GM12878 (cell line): ENCODE measurements at regions not wholly inside any gene's neighbourhood (a gene's known extent, or its start where the extent isn't known, plus 50 kb on each side); places are given as distances from the start of the nearest gene placed in this dataset.

Source experiments
- ATAC-seq: fragments of 200-7000 bp; cut with Tn5 transposase; 3 replicates; pipeline ENCODE4 v1.9.1; 2020; ENCODE audit warnings: mild to moderate bottlenecking, moderate library complexity
- BruUV-seq: library from RNA; stranded (reverse); fragments of 400-500 nt; replicated peaks from 2 replicates; lab custom pipeline; 2021; lab: Mats Ljungman, UMichigan
- CTCF ChIA-PET: fragments of 300-600 bp; sonication (Branson Sonifier 250); formaldehyde crosslinking; extraction: SDS; loops from one replicate; lab custom pipeline; 2021; ENCODE audit warnings: inconsistent platforms; lab: Yijun Ruan, JAX
- POLR2A ChIA-PET: fragments of 350-600 bp; formaldehyde crosslinking; extraction: SDS; loops from one replicate; lab custom pipeline; 2021; ENCODE audit warnings: inconsistent platforms; lab: Charles Lee
- RAD21 ChIA-PET: fragments of 300-600 bp; sonication (Branson Sonifier 250); formaldehyde crosslinking; loops from one replicate; lab custom pipeline; 2023; ENCODE audit warnings: antibody characterized with exemption; ENCODE audit not compliant: unreplicated experiment; lab: Charles Lee
- SMC1A ChIA-PET: fragments of 300-600 bp; sonication (Branson Sonifier 250); formaldehyde crosslinking; loops from one replicate; lab custom pipeline; 2023; ENCODE audit not compliant: unreplicated experiment, uncharacterized antibody; lab: Charles Lee
- DNase-seq: peaks from one replicate; pipeline ENCODE4 v3.0.0-alpha.2; 2011; ENCODE audit warnings: low read depth, low spot score
- FAIRE-seq: peaks from 3 replicates; lab custom pipeline; 2011; peaks lifted over from hg19 to GRCh38; lab: Jason Lieb, UNC
- H2AFZ ChIP-seq: 2 replicates; pipeline ENCODE4 v1.6.0; 2011; ENCODE audit warnings: low read depth, low read length, control low read depth; ENCODE audit not compliant: control insufficient read depth
- H3K27ac ChIP-seq: 2 replicates; pipeline ENCODE4 v1.5.1; 2011; ENCODE audit warnings: control low read depth; ENCODE audit not compliant: control insufficient read depth, insufficient read depth
- H3K27me3 ChIP-seq, 2 experiments: replicated peaks in 1 of 2; 2 replicates each; pipeline versions ENCODE4 v1.6.0 to v1.6.1; 2011; ENCODE audit warnings: low read length in 1 of 2; ENCODE audit not compliant: control insufficient read depth in 2 of 2, insufficient read depth in 2 of 2
- H3K36me3 ChIP-seq, 2 experiments: 2 replicates each; pipeline ENCODE4 v1.5.1; 2011; ENCODE audit warnings: low read length in 1 of 2; ENCODE audit not compliant: control insufficient read depth in 2 of 2, insufficient read depth in 2 of 2
- H3K4me1 ChIP-seq: 2 replicates; pipeline ENCODE4 v1.6.1; 2011; ENCODE audit warnings: mild to moderate bottlenecking, low read length, moderate library complexity, mixed read lengths; ENCODE audit not compliant: control insufficient read depth, insufficient read depth
- H3K4me2 ChIP-seq: 2 replicates; pipeline ENCODE4 v1.6.0; 2011; ENCODE audit warnings: control low read depth; ENCODE audit not compliant: control insufficient read depth, insufficient read depth
- H3K4me3 ChIP-seq: fragments of 200-600 bp; sonication (generic); 2 replicates; pipeline ENCODE4 v1.5.1; 2016
- H3K79me2 ChIP-seq: 2 replicates; pipeline ENCODE4 v1.6.0; 2011; ENCODE audit warnings: low read length; ENCODE audit not compliant: control insufficient read depth, insufficient read depth
- H3K9ac ChIP-seq: 2 replicates; pipeline ENCODE4 v1.8.0; 2011; ENCODE audit warnings: low read length, control low read depth, mixed read lengths; ENCODE audit not compliant: control insufficient read depth, insufficient read depth
- H3K9me3 ChIP-seq: replicated peaks from 3 replicates; pipeline ENCODE4 v1.5.1; 2011; ENCODE audit warnings: mild to moderate bottlenecking, low read length; ENCODE audit not compliant: control insufficient read depth, insufficient read depth
- H4K20me1 ChIP-seq: 2 replicates; pipeline ENCODE4 v1.6.0; 2011; ENCODE audit not compliant: control insufficient read depth, insufficient read depth
- ATF2 ChIP-seq: IDR thresholded peaks from 2 replicates; pipeline ENCODE4 v1.6.1; 2012; ENCODE audit warnings: low read length, inconsistent platforms
- CBX5 ChIP-seq: sonication (generic); IDR thresholded peaks from 2 replicates; pipeline ENCODE4 v1.6.1; 2016; ENCODE audit warnings: low read depth, moderate library complexity, mild to moderate bottlenecking, inconsistent platforms
- IKZF1 ChIP-seq: fragments of 450-650 bp; conservative IDR thresholded peaks from 2 replicates; pipeline ENCODE4 v1.6.1; 2017; ENCODE audit warnings: antibody characterized with exemption, mild to moderate bottlenecking
- IRF3 ChIP-seq: fragments of 450-650 bp; IDR thresholded peaks from 2 replicates; pipeline ENCODE4 v1.6.1; 2014; ENCODE audit warnings: mild to moderate bottlenecking
- JUNB ChIP-seq: IDR thresholded peaks from 2 replicates; pipeline ENCODE4 v1.6.1; 2016; ENCODE audit warnings: antibody characterized with exemption, mild to moderate bottlenecking
- JUND ChIP-seq: IDR thresholded peaks from 2 replicates; pipeline ENCODE4 v1.6.1; 2012; ENCODE audit warnings: low read depth, mild to moderate bottlenecking, low read length, improper control_type of control experiment, moderate library complexity
- POU2F2 ChIP-seq: IDR thresholded peaks from 3 replicates; pipeline ENCODE4 v1.6.1; 2011; ENCODE audit warnings: low read depth, mild to moderate bottlenecking, low read length, borderline replicate concordance
- SIN3A ChIP-seq: IDR thresholded peaks from 2 replicates; pipeline ENCODE4 v1.6.1; 2012; ENCODE audit warnings: low read depth, low read length, improper control_type of control experiment
- TBL1XR1 ChIP-seq: IDR thresholded peaks from 2 replicates; pipeline ENCODE4 v1.6.1; 2012; ENCODE audit warnings: low read depth, low read length, improper control_type of control experiment
- WRNIP1 ChIP-seq: IDR thresholded peaks from 2 replicates; pipeline ENCODE4 v1.6.1; 2011; ENCODE audit warnings: low read depth, low read length, improper control_type of control experiment, borderline replicate concordance
- WGBS: methylation state at CpG from one replicate; pipeline ENCODE4 v1.1.6; 2016; ENCODE audit warnings: low lambda C conversion rate; ENCODE audit not compliant: insufficient replicate concordance, insufficient coverage; ENCODE audit errors: missing lambda C conversion rate; 5-methylcytosine and 5-hydroxymethylcytosine counted together
- in situ Hi-C: fragments of 300-500 bp; cut with MboI; formaldehyde crosslinking; loops from 9 replicates; pipeline ENCODE4 v1.14.3; 2018; ENCODE audit warnings: mixed read lengths
- intact Hi-C: fragments of 100-400 bp; cut with micrococcal nuclease; formaldehyde crosslinking; loops from one replicate; pipeline ENCODE4 v1.14.2; 2022; ENCODE audit not compliant: unreplicated experiment

- TF ChIP-seq TBL1XR1 (no peak), CBX5 (no peak), JUNB (no peak), POU2F2 (no peak), SIN3A (no peak)
Measured at GRCh38 chr18:46282177-46282570, 178.0 kb downstream of the HAUS1 start (continued).

- intact Hi-C loops (no loop called here), in situ Hi-C loops (loop anchor here (10.0 kb wide), 1 partner anchor 202 kb away; no protein-coding TSS in a partner anchor)
- RAD21 ChIA-PET = interaction anchor here (1.0 to 1.4 kb wide), 2 partner anchors 109 to 375 kb away, joined by 4 to 6 read pairs; a partner anchor contains a TSS
- Histone ChIP-seq H3K4me1 (no peaks in the 10 kb centered on the region), H3K9me3 (no peaks in the 10 kb centered on the region), H3K27me3 (no peaks in the 10 kb centered on the region), H3K4me3 (no peak overlapping the region), H3K27ac (no peak overlapping the region), H3K79me2 (no peaks in the 10 kb centered on the region), H3K9ac (no peak overlapping the region), H4K20me1 (no peaks in the 10 kb centered on the region), H2AFZ (no peak overlapping the region), H3K36me3 (no peaks in the 10 kb centered on the region), H3K4me2 (no peak overlapping the region)
- ATAC-seq (no peak), DNase-seq (no peak), FAIRE-seq (no peak)
- whole genome bisulfite sequencing = 54% methylated on average over 7 of the region's 7 CpGs
- CTCF ChIA-PET = interaction anchor here (0.7 to 5.5 kb wide), 7 partner anchors 9 to 375 kb away, joined by 3 to 60 read pairs (median 4); partner anchors contain the start of gene LOXHD1
- BruUV-seq = no TSS peak
- SMC1A ChIA-PET = interaction anchor here (1.5 to 2.0 kb wide), 3 partner anchors 21 to 375 kb away, joined by 3 to 6 read pairs (median 4); no protein-coding TSS in a partner anchor
- POLR2A ChIA-PET = no interaction called here
- TF ChIP-seq WRNIP1 = no peak
- TF ChIP-seq IRF3 = no peak
- no peak for TF ChIP-seq ATF2
- no peak for TF ChIP-seq IKZF1
- TF ChIP-seq JUND = no peak
Measured at GRCh38 chr18:46282646-46283045, 178.5 kb downstream of the HAUS1 start.
